ENCODE measurements at regions not wholly inside any gene's neighbourhood (a gene's known extent, or its start where the extent isn't known, plus 50 kb on each side); places are given as distances from the start of the nearest gene placed in this dataset.

DNA sequence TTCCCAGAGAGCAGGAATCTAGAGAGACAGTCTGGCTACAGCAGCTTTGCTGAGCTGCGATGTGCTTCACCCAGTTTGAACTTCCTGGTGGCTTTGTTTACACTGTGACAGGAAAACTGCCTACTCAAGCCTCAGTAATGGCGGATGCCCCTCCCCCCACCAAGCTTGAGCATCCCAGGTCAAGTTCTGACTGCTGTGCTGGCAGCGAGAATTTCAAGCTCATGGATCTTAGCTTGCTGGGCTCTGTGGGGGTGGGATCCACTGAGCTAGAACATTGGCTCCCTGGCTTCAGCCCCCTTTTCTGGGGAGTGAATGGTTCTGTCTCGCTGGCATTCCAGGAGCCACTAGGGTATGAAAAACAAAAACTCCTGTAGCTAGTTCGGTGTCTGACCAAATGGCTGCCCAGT is 91.0 kb upstream of the ESR1 start:
- TF ChIP-seq EP300 (IDR thresholded peaks at IDR 0.05; ENCODE audit: borderline replicate concordance) (no peak), FOXM1 (IDR thresholded peaks at IDR 0.05; ENCODE audit: borderline replicate concordance, low read depth) (no peak), YY1 (IDR thresholded peaks at IDR 0.05; ENCODE audit: low read depth) (no peak), CEBPB (IDR thresholded peaks at IDR 0.05) (no peak)
- TF ChIP-seq, protein P1, sequence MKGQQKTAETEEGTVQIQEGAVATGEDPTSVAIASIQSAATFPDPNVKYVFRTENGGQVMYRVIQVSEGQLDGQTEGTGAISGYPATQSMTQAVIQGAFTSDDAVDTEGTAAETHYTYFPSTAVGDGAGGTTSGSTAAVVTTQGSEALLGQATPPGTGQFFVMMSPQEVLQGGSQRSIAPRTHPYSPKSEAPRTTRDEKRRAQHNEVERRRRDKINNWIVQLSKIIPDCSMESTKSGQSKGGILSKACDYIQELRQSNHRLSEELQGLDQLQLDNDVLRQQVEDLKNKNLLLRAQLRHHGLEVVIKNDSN (IDR thresholded peaks at IDR 0.05), result no peak
- TF ChIP-seq, protein P2, sequence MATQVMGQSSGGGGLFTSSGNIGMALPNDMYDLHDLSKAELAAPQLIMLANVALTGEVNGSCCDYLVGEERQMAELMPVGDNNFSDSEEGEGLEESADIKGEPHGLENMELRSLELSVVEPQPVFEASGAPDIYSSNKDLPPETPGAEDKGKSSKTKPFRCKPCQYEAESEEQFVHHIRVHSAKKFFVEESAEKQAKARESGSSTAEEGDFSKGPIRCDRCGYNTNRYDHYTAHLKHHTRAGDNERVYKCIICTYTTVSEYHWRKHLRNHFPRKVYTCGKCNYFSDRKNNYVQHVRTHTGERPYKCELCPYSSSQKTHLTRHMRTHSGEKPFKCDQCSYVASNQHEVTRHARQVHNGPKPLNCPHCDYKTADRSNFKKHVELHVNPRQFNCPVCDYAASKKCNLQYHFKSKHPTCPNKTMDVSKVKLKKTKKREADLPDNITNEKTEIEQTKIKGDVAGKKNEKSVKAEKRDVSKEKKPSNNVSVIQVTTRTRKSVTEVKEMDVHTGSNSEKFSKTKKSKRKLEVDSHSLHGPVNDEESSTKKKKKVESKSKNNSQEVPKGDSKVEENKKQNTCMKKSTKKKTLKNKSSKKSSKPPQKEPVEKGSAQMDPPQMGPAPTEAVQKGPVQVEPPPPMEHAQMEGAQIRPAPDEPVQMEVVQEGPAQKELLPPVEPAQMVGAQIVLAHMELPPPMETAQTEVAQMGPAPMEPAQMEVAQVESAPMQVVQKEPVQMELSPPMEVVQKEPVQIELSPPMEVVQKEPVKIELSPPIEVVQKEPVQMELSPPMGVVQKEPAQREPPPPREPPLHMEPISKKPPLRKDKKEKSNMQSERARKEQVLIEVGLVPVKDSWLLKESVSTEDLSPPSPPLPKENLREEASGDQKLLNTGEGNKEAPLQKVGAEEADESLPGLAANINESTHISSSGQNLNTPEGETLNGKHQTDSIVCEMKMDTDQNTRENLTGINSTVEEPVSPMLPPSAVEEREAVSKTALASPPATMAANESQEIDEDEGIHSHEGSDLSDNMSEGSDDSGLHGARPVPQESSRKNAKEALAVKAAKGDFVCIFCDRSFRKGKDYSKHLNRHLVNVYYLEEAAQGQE (IDR thresholded peaks at IDR 0.05; ENCODE audit: low read depth), result no peak

Measured in Ishikawa (cell line).